HepG2 (cell line): ENCODE measurements at regions not wholly inside any gene's neighbourhood (a gene's known extent, or its start where the extent isn't known, plus 50 kb on each side); places are given as distances from the start of the nearest gene placed in this dataset.

Experiments
- ATAC-seq: fragments of 200-7000 bp; cut with Tn5 transposase; 3 replicates; pipeline ENCODE4 v1.9.1; 2020; ENCODE audit warnings: mild to moderate bottlenecking, moderate library complexity
- BruUV-seq: library from RNA; stranded (reverse); fragments of 400-500 nt; replicated peaks from 2 replicates; lab custom pipeline; 2021; lab: Mats Ljungman, UMichigan
- CTCF ChIA-PET: fragments of 300-600 bp; formaldehyde crosslinking; extraction: SDS; loops from one replicate; lab custom pipeline; 2021; ENCODE audit warnings: low total read pairs, inconsistent platforms, low intra/inter-chr PET ratio; lab: Yijun Ruan, JAX
- POLR2A ChIA-PET: fragments of 350-600 bp; sonication (Branson Sonifier 250); formaldehyde crosslinking; loops from one replicate; lab custom pipeline; 2020; ENCODE audit warnings: antibody characterized with exemption, inconsistent platforms; lab: Yijun Ruan, JAX
- DNase-seq: peaks from one replicate; pipeline ENCODE4 v3.0.0-alpha.2; 2015; ENCODE audit warnings: low spot score
- FAIRE-seq: peaks from 3 replicates; lab custom pipeline; 2011; peaks lifted over from hg19 to GRCh38; lab: Jason Lieb, UNC
- H2AFZ ChIP-seq: one replicate; pipeline ENCODE4 v1.6.1; 2011; ENCODE audit warnings: low read length, inconsistent platforms
- H3K27ac ChIP-seq: fragments of 300-600 bp; 3 replicates; pipeline ENCODE4 v1.8.0; 2011; ENCODE audit warnings: mixed run types, mild to moderate bottlenecking, mixed read lengths, low read length, inconsistent platforms; ENCODE audit not compliant: insufficient read depth; ENCODE audit errors: extremely low read length
- H3K27me3 ChIP-seq, 2 experiments: fragments of 200-600 bp in 1 of 2; 2 replicates in 1 of 2; 3 replicates in 1 of 2; pipeline versions ENCODE4 v1.6.0 to v1.8.0; 2011; ENCODE audit warnings: low read length in 2 of 2, mild to moderate bottlenecking in 2 of 2, moderate library complexity in 2 of 2, inconsistent platforms in 1 of 2; ENCODE audit not compliant: insufficient read depth in 2 of 2, control insufficient read depth in 1 of 2
- H3K36me3 ChIP-seq, 2 experiments: fragments of 200-600 bp in 1 of 2; replicated peaks in 1 of 2; 2 replicates in 1 of 2; 3 replicates in 1 of 2; pipeline versions ENCODE4 v1.5.1 to v1.8.0; 2011; ENCODE audit warnings: low read length in 2 of 2, inconsistent platforms in 1 of 2; ENCODE audit not compliant: insufficient read depth in 2 of 2, control insufficient read depth in 1 of 2
- H3K4me1 ChIP-seq: 2 replicates; pipeline ENCODE4 v1.5.1; 2012; ENCODE audit warnings: low read length, inconsistent platforms; ENCODE audit not compliant: insufficient read depth
- H3K4me2 ChIP-seq: 2 replicates; pipeline ENCODE4 v1.6.0; 2011; ENCODE audit warnings: low read depth, low read length, inconsistent platforms
- H3K4me3 ChIP-seq, 3 experiments: fragments of 200-600 bp in 1 of 3; sonication (generic), shearing (Covaris generic) in 1 of 3; replicated peaks in 1 of 3; 2 replicates each; pipeline ENCODE4 v1.5.1; 2011 to 2016; ENCODE audit warnings: low read length in 3 of 3, inconsistent platforms in 2 of 3, low read depth in 2 of 3, mild to moderate bottlenecking in 2 of 3, control low read depth in 1 of 3, mixed read lengths in 1 of 3; ENCODE audit not compliant: insufficient read depth in 1 of 3
- H3K79me2 ChIP-seq: one replicate; pipeline ENCODE4 v1.6.1; 2011; ENCODE audit warnings: low read length, inconsistent platforms; ENCODE audit not compliant: insufficient read depth
- H3K9ac ChIP-seq: 2 replicates; pipeline ENCODE4 v1.6.0; 2011; ENCODE audit warnings: mild to moderate bottlenecking, low read depth, low read length, inconsistent platforms; ENCODE audit not compliant: insufficient read depth
- H3K9me3 ChIP-seq: 2 replicates; pipeline ENCODE4 v1.5.1; 2012; ENCODE audit warnings: mild to moderate bottlenecking, low read length
- H4K20me1 ChIP-seq: 2 replicates; pipeline ENCODE4 v1.6.0; 2011; ENCODE audit warnings: inconsistent platforms, mild to moderate bottlenecking, low read length, moderate library complexity; ENCODE audit not compliant: insufficient read depth
- MATR3 ChIP-seq: sonication (generic); formaldehyde crosslinking; IDR thresholded peaks from 2 replicates; pipeline ENCODE4 v1.4.0; 2020; ENCODE audit warnings: missing genetic modification reagents
- XBP1 ChIP-seq: sonication (generic); formaldehyde crosslinking; IDR thresholded peaks from 2 replicates; pipeline ENCODE4 v1.5.0; 2020; ENCODE audit warnings: missing genetic modification reagents
- YEATS4 ChIP-seq: sonication (generic); formaldehyde crosslinking; IDR thresholded peaks from 2 replicates; pipeline ENCODE4 v1.4.0; 2020; ENCODE audit warnings: missing genetic modification reagents, borderline replicate concordance
- ZFP82 ChIP-seq: sonication (generic); formaldehyde crosslinking; IDR thresholded peaks from 2 replicates; pipeline ENCODE4 v1.5.1; 2020; ENCODE audit warnings: mild to moderate bottlenecking, missing genetic modification reagents, borderline replicate concordance
- ZMAT5 ChIP-seq: sonication (generic); formaldehyde crosslinking; IDR thresholded peaks from 2 replicates; pipeline ENCODE4 v1.5.0; 2020; ENCODE audit warnings: mild to moderate bottlenecking, low read depth, missing genetic modification reagents, borderline replicate concordance
- WGBS: methylation state at CpG from one replicate; pipeline ENCODE4 v1.1.6; 2017; ENCODE audit warnings: low lambda C conversion rate; 5-methylcytosine and 5-hydroxymethylcytosine counted together
- in situ Hi-C: cut with HindIII; loops from 2 replicates; pipeline ENCODE4 v1.10.0; 2017; ENCODE audit warnings: low pct_unique_long_range_greater_than_20kb; ENCODE audit not compliant: extremely low pct_ligation_motif_present
- intact Hi-C: fragments of 100-400 bp; cut with micrococcal nuclease; formaldehyde crosslinking; loops from one replicate; pipeline ENCODE4 v1.10.0; 2022; ENCODE audit not compliant: unreplicated experiment
- TF ChIP-seq, protein P1 (sequence below): sonication (generic); formaldehyde crosslinking; IDR thresholded peaks from 2 replicates; pipeline ENCODE4 v1.4.0; 2020; ENCODE audit warnings: mild to moderate bottlenecking, missing genetic modification reagents, borderline replicate concordance

DNA sequence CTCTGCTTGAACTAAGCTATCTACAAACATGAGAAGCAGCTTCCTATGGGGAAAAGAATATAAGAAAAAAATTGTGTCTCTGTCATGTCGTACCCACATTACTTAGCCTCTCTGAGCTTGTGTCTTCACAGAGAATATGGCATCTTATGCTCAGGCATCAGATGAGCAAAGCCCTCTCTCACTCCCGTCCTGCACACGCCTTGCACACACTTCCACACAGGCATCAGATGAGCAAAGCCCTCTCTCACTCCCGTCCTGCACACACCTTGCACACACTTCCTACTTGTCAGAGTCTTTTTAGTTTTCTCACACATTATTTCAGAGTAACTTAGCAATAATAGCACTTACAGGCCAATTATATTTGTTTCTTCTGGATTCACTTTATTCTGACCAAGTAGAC, 79.0 kb upstream of the DUSP22 start (continued):
- TF ChIP-seq, protein P1, sequence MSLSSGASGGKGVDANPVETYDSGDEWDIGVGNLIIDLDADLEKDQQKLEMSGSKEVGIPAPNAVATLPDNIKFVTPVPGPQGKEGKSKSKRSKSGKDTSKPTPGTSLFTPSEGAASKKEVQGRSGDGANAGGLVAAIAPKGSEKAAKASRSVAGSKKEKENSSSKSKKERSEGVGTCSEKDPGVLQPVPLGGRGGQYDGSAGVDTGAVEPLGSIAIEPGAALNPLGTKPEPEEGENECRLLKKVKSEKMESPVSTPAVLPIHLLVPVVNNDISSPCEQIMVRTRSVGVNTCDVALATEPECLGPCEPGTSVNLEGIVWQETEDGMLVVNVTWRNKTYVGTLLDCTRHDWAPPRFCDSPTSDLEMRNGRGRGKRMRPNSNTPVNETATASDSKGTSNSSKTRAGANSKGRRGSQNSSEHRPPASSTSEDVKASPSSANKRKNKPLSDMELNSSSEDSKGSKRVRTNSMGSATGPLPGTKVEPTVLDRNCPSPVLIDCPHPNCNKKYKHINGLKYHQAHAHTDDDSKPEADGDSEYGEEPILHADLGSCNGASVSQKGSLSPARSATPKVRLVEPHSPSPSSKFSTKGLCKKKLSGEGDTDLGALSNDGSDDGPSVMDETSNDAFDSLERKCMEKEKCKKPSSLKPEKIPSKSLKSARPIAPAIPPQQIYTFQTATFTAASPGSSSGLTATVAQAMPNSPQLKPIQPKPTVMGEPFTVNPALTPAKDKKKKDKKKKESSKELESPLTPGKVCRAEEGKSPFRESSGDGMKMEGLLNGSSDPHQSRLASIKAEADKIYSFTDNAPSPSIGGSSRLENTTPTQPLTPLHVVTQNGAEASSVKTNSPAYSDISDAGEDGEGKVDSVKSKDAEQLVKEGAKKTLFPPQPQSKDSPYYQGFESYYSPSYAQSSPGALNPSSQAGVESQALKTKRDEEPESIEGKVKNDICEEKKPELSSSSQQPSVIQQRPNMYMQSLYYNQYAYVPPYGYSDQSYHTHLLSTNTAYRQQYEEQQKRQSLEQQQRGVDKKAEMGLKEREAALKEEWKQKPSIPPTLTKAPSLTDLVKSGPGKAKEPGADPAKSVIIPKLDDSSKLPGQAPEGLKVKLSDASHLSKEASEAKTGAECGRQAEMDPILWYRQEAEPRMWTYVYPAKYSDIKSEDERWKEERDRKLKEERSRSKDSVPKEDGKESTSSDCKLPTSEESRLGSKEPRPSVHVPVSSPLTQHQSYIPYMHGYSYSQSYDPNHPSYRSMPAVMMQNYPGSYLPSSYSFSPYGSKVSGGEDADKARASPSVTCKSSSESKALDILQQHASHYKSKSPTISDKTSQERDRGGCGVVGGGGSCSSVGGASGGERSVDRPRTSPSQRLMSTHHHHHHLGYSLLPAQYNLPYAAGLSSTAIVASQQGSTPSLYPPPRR (CRISPR knock-in tag): no peak

- Histone ChIP-seq H3K9ac (no peak overlapping the region), H3K36me3 (no peaks in the 10 kb centered on the region), H2AFZ (no peak overlapping the region), H3K4me2 (no peak overlapping the region), H3K27me3 (peaks cover 1 to 21% of the 10 kb centered on the region in 2 experiments; a peak in 4 of 5 replicates), H4K20me1 (no peaks in the 10 kb centered on the region), H3K4me1 (peaks cover 12% of the 10 kb centered on the region), H3K79me2 (no peaks in the 10 kb centered on the region), H3K4me3 (no peak overlapping the region), H3K27ac (no peak overlapping the region), H3K9me3 (peaks cover 10% of the 10 kb centered on the region; the same call in 1 of the 2 replicates)
- no peak for FAIRE-seq
- 68% methylated on average over 5 of the region's 5 CpGs for WGBS
- ChIA-PET CTCF (no interaction called here), POLR2A (no interaction called here)
- no peak for ATAC-seq
- no TSS peak for BruUV-seq
- no peak for TF ChIP-seq XBP1 (CRISPR knock-in tag)
- no peak for TF ChIP-seq MATR3 (CRISPR knock-in tag)
- TF ChIP-seq YEATS4 (CRISPR knock-in tag): no peak
- TF ChIP-seq ZFP82: no peak
- no peak for TF ChIP-seq ZMAT5 (CRISPR knock-in tag)
- no peak for DNase-seq
- intact Hi-C loops: no loop called here
- in situ Hi-C loops: no loop called here
Observed at GRCh38 chr6:214428-214827, 77.9 kb upstream of the DUSP22 start.
